DND-41 (cell line): ENCODE measurements at regions not wholly inside any gene's neighbourhood (a gene's known extent, or its start where the extent isn't known, plus 50 kb on each side); places are given as distances from the start of the nearest gene placed in this dataset.

Experiments
- ATAC-seq: fragments of 200-7000 bp; cut with Tn5 transposase; 3 replicates; pipeline ENCODE4 v1.9.1; 2021; ENCODE audit warnings: low read depth; ENCODE audit not compliant: insufficient read depth
- DNase-seq: peaks from one replicate; pipeline ENCODE4 v3.0.0-alpha.2; 2020
- H2AFZ ChIP-seq: 2 replicates; pipeline ENCODE4 v1.6.0; 2012; ENCODE audit warnings: low read depth, low read length
- H3K27ac ChIP-seq: 2 replicates; pipeline ENCODE4 v1.5.1; 2012; ENCODE audit warnings: low read length, inconsistent platforms
- H3K27me3 ChIP-seq: fragments of 200-600 bp; sonication (generic); 2 replicates; pipeline ENCODE4 v1.6.0; 2012; ENCODE audit warnings: low read length, mild to moderate bottlenecking, inconsistent platforms; ENCODE audit not compliant: insufficient read depth, poor library complexity
- H3K36me3 ChIP-seq: 2 replicates; pipeline ENCODE4 v1.5.1; 2012; ENCODE audit warnings: low read length, inconsistent platforms; ENCODE audit not compliant: insufficient read depth
- H3K4me1 ChIP-seq: 2 replicates; pipeline ENCODE4 v1.5.1; 2012; ENCODE audit warnings: mild to moderate bottlenecking, low read length; ENCODE audit not compliant: insufficient read depth
- H3K4me2 ChIP-seq: 2 replicates; pipeline ENCODE4 v1.6.0; 2012; ENCODE audit warnings: mild to moderate bottlenecking, moderate library complexity, low read length, inconsistent platforms; ENCODE audit not compliant: insufficient read depth
- H3K4me3 ChIP-seq, 2 experiments: fragments of 200-600 bp in 1 of 2; shearing (Covaris generic) in 1 of 2; 2 replicates each; pipeline ENCODE4 v1.5.1; 2012 to 2016; ENCODE audit warnings: inconsistent platforms in 2 of 2, low read length in 2 of 2, mild to moderate bottlenecking in 2 of 2, low read depth in 1 of 2, moderate library complexity in 1 of 2
- H3K79me2 ChIP-seq: 2 replicates; pipeline ENCODE4 v1.6.0; 2012; ENCODE audit warnings: low read length, inconsistent platforms; ENCODE audit not compliant: insufficient read depth
- H3K9ac ChIP-seq: 2 replicates; pipeline ENCODE4 v1.6.0; 2012; ENCODE audit warnings: low read depth, mild to moderate bottlenecking, inconsistent platforms, low read length, moderate library complexity
- H3K9me3 ChIP-seq: 2 replicates; pipeline ENCODE4 v1.5.1; 2012; ENCODE audit warnings: low read length, moderate library complexity, mild to moderate bottlenecking, inconsistent platforms; ENCODE audit not compliant: insufficient read depth, severe bottlenecking
- H4K20me1 ChIP-seq: 2 replicates; pipeline ENCODE4 v1.6.0; 2012; ENCODE audit warnings: low read length; ENCODE audit not compliant: insufficient read depth
- EZH2 ChIP-seq: IDR thresholded peaks from 3 replicates; pipeline ENCODE4 v1.6.1; 2012; ENCODE audit warnings: borderline replicate concordance, low read depth, mild to moderate bottlenecking, moderate library complexity, low read length, inconsistent platforms; ENCODE audit not compliant: severe bottlenecking
- TF ChIP-seq, protein P1 (sequence below): IDR thresholded peaks from 2 replicates; pipeline ENCODE4 v1.5.1; 2012; ENCODE audit warnings: borderline replicate concordance, low read length, moderate library complexity, mild to moderate bottlenecking; ENCODE audit not compliant: poor library complexity, severe bottlenecking; ENCODE audit errors: extremely low read depth

DNA sequence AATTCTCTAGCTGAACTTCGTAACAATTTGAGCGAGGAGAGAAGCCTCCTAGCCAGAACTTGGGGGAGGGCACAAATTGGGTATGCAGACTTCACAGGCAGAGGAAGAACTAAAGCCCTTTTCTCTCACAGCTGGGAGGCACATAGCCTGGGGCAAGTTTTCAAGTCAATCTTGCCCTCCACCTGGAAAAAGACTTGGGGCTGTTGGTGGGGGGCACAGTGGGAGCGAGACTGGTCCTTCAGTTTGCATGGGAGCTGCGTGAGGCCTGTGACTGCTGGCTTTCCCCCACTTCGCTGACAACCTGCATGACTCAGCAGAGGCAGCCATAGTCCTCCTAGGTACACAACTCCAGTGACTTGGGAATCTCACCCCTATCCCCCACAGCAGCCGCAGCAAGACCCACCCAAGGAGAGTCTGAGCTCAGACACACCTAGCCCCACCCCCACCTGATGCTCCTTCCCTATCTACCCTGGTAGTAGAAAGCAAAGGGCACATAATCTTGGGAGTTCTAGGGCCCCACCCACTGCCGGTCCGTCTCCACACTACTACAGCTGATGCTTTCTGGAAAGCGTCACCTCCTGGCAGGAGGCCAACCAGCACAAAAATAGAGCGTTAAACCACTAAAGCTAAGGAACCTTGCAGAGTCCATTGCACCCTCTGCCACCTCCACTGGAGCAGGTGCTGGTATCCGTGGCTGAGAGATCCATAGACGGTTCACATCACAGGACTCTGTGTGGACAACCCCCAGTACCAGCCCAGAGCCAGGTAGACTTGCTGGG, 160.8 kb downstream of the CBLL2 start:
- no peaks in the 10 kb centered on the region for H4K20me1 ChIP-seq
- H3K27me3 ChIP-seq, result no peaks in the 10 kb centered on the region
- H3K79me2 ChIP-seq, result no peaks in the 10 kb centered on the region
- H3K36me3 ChIP-seq, result no peaks in the 10 kb centered on the region
- H3K9me3 ChIP-seq, result no peaks in the 10 kb centered on the region
- no peak for DNase-seq
- no peak overlapping the region for H3K9ac ChIP-seq
- no peak overlapping the region for H3K27ac ChIP-seq
- no peak for ATAC-seq
- H2AFZ ChIP-seq, result no peak overlapping the region
- no peak for TF ChIP-seq EZH2
- TF ChIP-seq, protein P1, sequence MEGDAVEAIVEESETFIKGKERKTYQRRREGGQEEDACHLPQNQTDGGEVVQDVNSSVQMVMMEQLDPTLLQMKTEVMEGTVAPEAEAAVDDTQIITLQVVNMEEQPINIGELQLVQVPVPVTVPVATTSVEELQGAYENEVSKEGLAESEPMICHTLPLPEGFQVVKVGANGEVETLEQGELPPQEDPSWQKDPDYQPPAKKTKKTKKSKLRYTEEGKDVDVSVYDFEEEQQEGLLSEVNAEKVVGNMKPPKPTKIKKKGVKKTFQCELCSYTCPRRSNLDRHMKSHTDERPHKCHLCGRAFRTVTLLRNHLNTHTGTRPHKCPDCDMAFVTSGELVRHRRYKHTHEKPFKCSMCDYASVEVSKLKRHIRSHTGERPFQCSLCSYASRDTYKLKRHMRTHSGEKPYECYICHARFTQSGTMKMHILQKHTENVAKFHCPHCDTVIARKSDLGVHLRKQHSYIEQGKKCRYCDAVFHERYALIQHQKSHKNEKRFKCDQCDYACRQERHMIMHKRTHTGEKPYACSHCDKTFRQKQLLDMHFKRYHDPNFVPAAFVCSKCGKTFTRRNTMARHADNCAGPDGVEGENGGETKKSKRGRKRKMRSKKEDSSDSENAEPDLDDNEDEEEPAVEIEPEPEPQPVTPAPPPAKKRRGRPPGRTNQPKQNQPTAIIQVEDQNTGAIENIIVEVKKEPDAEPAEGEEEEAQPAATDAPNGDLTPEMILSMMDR, result no peak
- no peak overlapping the region for H3K4me2 ChIP-seq
- no peaks in the 10 kb centered on the region for H3K4me1 ChIP-seq
- no peak overlapping the region for H3K4me3 ChIP-seq

DNA sequence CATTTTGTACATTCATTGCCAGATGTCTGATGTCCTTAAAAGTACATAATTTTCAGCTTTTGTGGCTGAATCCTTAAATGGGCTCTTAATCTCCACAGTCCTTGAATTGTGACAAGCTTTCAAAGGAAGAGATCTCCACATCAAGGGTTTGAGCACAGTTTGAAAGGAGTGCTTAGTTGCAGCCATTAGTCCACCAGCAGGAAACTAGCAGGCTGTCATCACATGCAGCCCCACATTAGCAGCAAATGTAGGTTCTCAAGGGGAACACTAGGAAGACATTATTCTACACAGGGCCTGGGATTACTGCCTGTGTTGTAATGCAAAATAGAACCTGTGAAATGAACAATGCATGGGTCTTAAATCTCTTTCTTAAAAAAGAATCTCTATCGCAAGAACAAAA, 173.2 kb downstream of the CBLL2 start:
- TF ChIP-seq, protein P1, result no peak
- no peak for TF ChIP-seq EZH2
- Histone ChIP-seq H3K4me3 (no peak overlapping the region), H3K9ac (no peak overlapping the region), H4K20me1 (no peaks in the 10 kb centered on the region), H3K79me2 (no peaks in the 10 kb centered on the region), H2AFZ (no peak overlapping the region), H3K36me3 (no peaks in the 10 kb centered on the region), H3K27me3 (no peaks in the 10 kb centered on the region), H3K9me3 (no peaks in the 10 kb centered on the region), H3K4me2 (no peak overlapping the region), H3K4me1 (no peaks in the 10 kb centered on the region), H3K27ac (no peak overlapping the region)
- DNase-seq, result no peak
- ATAC-seq, result no peak

DNA sequence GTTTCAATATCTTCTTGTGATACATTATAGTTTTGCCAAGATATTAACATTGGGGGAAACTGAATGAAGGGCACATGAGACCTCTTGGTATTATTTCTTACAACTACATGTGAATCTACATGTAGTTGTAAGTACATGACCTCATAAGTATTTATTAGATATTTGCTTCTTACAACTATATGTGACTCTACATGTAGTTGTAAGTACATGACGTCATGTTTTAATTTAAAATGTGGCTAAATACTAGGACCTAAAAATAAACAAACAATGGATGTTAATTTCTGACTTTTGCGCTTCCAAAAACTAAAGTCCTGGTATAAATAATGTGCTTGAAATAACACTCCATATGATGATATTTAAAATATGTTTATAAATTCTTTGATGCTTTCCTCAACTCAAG, 190.2 kb downstream of the CBLL2 start:
- Histone ChIP-seq H3K9ac (no peak overlapping the region), H3K79me2 (no peaks in the 10 kb centered on the region), H3K27me3 (no peaks in the 10 kb centered on the region), H3K27ac (no peak overlapping the region), H3K4me2 (no peak overlapping the region), H3K9me3 (no peaks in the 10 kb centered on the region), H3K4me3 (no peak overlapping the region), H2AFZ (no peak overlapping the region), H3K36me3 (no peaks in the 10 kb centered on the region), H3K4me1 (no peaks in the 10 kb centered on the region), H4K20me1 (no peaks in the 10 kb centered on the region)
- TF ChIP-seq EZH2, result no peak
- TF ChIP-seq, protein P1, result no peak
- no peak for DNase-seq
- no peak for ATAC-seq

- no peak for TF ChIP-seq EZH2
- TF ChIP-seq, protein P1, result no peak
- Histone ChIP-seq H3K4me3 (no peak overlapping the region), H3K4me2 (no peak overlapping the region), H3K79me2 (no peaks in the 10 kb centered on the region), H3K9ac (no peak overlapping the region), H3K27ac (no peak overlapping the region), H3K27me3 (no peaks in the 10 kb centered on the region), H3K4me1 (no peaks in the 10 kb centered on the region), H4K20me1 (no peaks in the 10 kb centered on the region), H3K36me3 (no peaks in the 10 kb centered on the region), H2AFZ (no peak overlapping the region), H3K9me3 (no peaks in the 10 kb centered on the region)
- DNase-seq (no peak), ATAC-seq (no peak)
These were observed 194.9 kb downstream of the CBLL2 start for GRCh38 chrX:22467571-22467970.
